ENCODE measurements at regions not wholly inside any gene's neighbourhood (a gene's known extent, or its start where the extent isn't known, plus 50 kb on each side); places are given as distances from the start of the nearest gene placed in this dataset.

- 88% methylated on average over 10 of the region's 10 CpGs for WGBS
- Histone ChIP-seq H3K9ac (ENCODE audit: low read depth, low read length) (no peak overlapping the region), H3K36me3 (ENCODE audit: insufficient read depth, low read length) (no peaks in the 10 kb centered on the region), H3K4me1 (ENCODE audit: insufficient read depth, low read length) (peaks cover 24% of the 10 kb centered on the region), H3K4me3 (ENCODE audit: low read length) (no peak overlapping the region), H3K27me3 (ENCODE audit: insufficient read depth, low read length) (no peaks in the 10 kb centered on the region), H3K9me3 (ENCODE audit: insufficient read depth, low read depth, low read length) (no peaks in the 10 kb centered on the region), H3K27ac (ENCODE audit: low read depth, low read length) (no peak overlapping the region)
These were observed 274.7 kb downstream of the NEDD1 start for GRCh38 chr12:97181571-97182265.

GRCh38 chr12:97182769-97183168 is 275.7 kb downstream of the NEDD1 start:
- Histone ChIP-seq H3K27me3 (ENCODE audit: insufficient read depth, low read length) (no peaks in the 10 kb centered on the region), H3K4me1 (ENCODE audit: insufficient read depth, low read length) (peaks cover 24% of the 10 kb centered on the region), H3K36me3 (ENCODE audit: insufficient read depth, low read length) (no peaks in the 10 kb centered on the region), H3K9me3 (ENCODE audit: insufficient read depth, low read depth, low read length) (peaks cover 5% of the 10 kb centered on the region; the same call in 1 of the 2 replicates), H3K4me3 (ENCODE audit: low read length) (no peak overlapping the region), H3K9ac (ENCODE audit: low read depth, low read length) (no peak overlapping the region), H3K27ac (ENCODE audit: low read depth, low read length) (no peak overlapping the region)
- WGBS = 46% methylated on average over 4 of the region's 4 CpGs

DNA sequence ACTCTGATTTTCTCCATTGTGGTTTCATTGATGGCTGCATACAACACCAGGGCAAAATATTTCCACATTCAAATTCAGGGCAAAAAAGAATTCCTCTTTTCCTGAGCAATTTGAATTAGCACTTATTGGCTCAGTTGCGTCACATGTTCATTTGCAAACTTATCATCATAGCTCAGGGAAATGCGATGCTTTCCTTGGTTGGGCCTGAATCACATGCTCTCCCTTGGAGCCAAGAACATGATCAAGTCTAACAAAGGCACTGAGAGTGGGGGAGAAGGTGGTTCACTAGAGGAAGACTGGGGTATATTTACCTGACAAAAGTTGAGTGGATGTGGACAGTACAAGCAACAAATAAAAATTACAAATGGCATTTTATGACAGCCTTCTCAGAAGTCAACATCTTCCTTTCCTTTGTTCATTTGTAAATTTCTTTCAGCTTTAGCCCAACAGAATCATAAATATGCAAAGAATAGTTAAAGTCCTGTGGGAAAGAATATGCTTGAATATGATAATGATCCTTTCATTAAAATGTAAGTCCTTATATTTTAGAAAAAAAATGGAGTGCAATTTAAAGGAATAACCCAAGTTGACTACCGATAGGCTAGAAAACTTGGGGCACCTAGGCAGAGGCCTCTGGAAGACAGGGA is 277.2 kb downstream of the NEDD1 start:
- Histone ChIP-seq H3K9me3 (ENCODE audit: insufficient read depth, low read depth, low read length) (peaks cover 6% of the 10 kb centered on the region; the same call in 1 of the 2 replicates), H3K27ac (ENCODE audit: low read depth, low read length) (no peak overlapping the region), H3K9ac (ENCODE audit: low read depth, low read length) (no peak overlapping the region), H3K36me3 (ENCODE audit: insufficient read depth, low read length) (no peaks in the 10 kb centered on the region), H3K4me1 (ENCODE audit: insufficient read depth, low read length) (peaks cover 24% of the 10 kb centered on the region), H3K27me3 (ENCODE audit: insufficient read depth, low read length) (no peaks in the 10 kb centered on the region), H3K4me3 (ENCODE audit: low read length) (no peak overlapping the region)
- 94% methylated on average over 3 of the region's 3 CpGs for WGBS

- Histone ChIP-seq H3K36me3 (ENCODE audit: insufficient read depth, low read length) (no peaks in the 10 kb centered on the region), H3K9ac (ENCODE audit: low read depth, low read length) (no peak overlapping the region), H3K9me3 (ENCODE audit: insufficient read depth, low read depth, low read length) (peaks cover 6% of the 10 kb centered on the region; the same call in 1 of the 2 replicates), H3K27me3 (ENCODE audit: insufficient read depth, low read length) (no peaks in the 10 kb centered on the region), H3K27ac (ENCODE audit: low read depth, low read length) (no peak overlapping the region), H3K4me1 (ENCODE audit: insufficient read depth, low read length) (peaks cover 29% of the 10 kb centered on the region), H3K4me3 (ENCODE audit: low read length) (no peak overlapping the region)
- WGBS = 94% methylated on average over 4 of the region's 4 CpGs
These were observed 277.0 kb upstream of the RMST start for GRCh38 chr12:97185567-97185966.

GRCh38 chr12:97194546-97194945 is 268.1 kb upstream of the RMST start:
- no peak overlapping the region for H3K9ac ChIP-seq (ENCODE audit: low read depth, low read length)
- no peak overlapping the region for H3K27ac ChIP-seq (ENCODE audit: low read depth, low read length)
- H3K27me3 ChIP-seq (ENCODE audit: insufficient read depth, low read length) = no peaks in the 10 kb centered on the region
- no peak overlapping the region for H3K4me3 ChIP-seq (ENCODE audit: low read length)
- H3K36me3 ChIP-seq (ENCODE audit: insufficient read depth, low read length) = no peaks in the 10 kb centered on the region
- 0 out of 2 replicates have a peak, but pooled peaks cover 5% of the 10 kb centered on the region for H3K4me1 ChIP-seq (ENCODE audit: insufficient read depth, low read length)
- WGBS = 97% methylated on average over 4 of the region's 4 CpGs
- H3K9me3 ChIP-seq (ENCODE audit: insufficient read depth, low read depth, low read length) = peaks cover 35% of the 10 kb centered on the region

- no peak overlapping the region for H3K9ac ChIP-seq (ENCODE audit: low read depth, low read length)
- 94% methylated on average over 5 of the region's 5 CpGs for WGBS
- no peaks in the 10 kb centered on the region for H3K27me3 ChIP-seq (ENCODE audit: insufficient read depth, low read length)
- H3K27ac ChIP-seq (ENCODE audit: low read depth, low read length) = no peak overlapping the region
- H3K36me3 ChIP-seq (ENCODE audit: insufficient read depth, low read length) = no peaks in the 10 kb centered on the region
- no peaks in the 10 kb centered on the region for H3K4me1 ChIP-seq (ENCODE audit: insufficient read depth, low read length)
- H3K9me3 ChIP-seq (ENCODE audit: insufficient read depth, low read depth, low read length) = peaks cover 3% of the 10 kb centered on the region; the same call in 1 of the 2 replicates
- H3K4me3 ChIP-seq (ENCODE audit: low read length) = no peak overlapping the region
These were observed 262.4 kb upstream of the RMST start for GRCh38 chr12:97200181-97200580.

- Histone ChIP-seq H3K9ac (ENCODE audit: low read depth, low read length) (no peak overlapping the region), H3K4me3 (ENCODE audit: low read length) (no peak overlapping the region), H3K27ac (ENCODE audit: low read depth, low read length) (no peak overlapping the region), H3K27me3 (ENCODE audit: insufficient read depth, low read length) (no peaks in the 10 kb centered on the region), H3K4me1 (ENCODE audit: insufficient read depth, low read length) (no peaks in the 10 kb centered on the region), H3K9me3 (ENCODE audit: insufficient read depth, low read depth, low read length) (no peaks in the 10 kb centered on the region), H3K36me3 (ENCODE audit: insufficient read depth, low read length) (no peaks in the 10 kb centered on the region)
- WGBS = 91% methylated on average over 3 of the region's 3 CpGs
These were observed 259.2 kb upstream of the RMST start for GRCh38 chr12:97203408-97203807.

- Histone ChIP-seq H3K9ac (ENCODE audit: low read depth, low read length) (no peak overlapping the region), H3K4me3 (ENCODE audit: low read length) (no peak overlapping the region), H3K27me3 (ENCODE audit: insufficient read depth, low read length) (no peaks in the 10 kb centered on the region), H3K9me3 (ENCODE audit: insufficient read depth, low read depth, low read length) (no peaks in the 10 kb centered on the region), H3K4me1 (ENCODE audit: insufficient read depth, low read length) (0 out of 2 replicates have a peak, but pooled peaks cover 8% of the 10 kb centered on the region), H3K27ac (ENCODE audit: low read depth, low read length) (no peak overlapping the region), H3K36me3 (ENCODE audit: insufficient read depth, low read length) (no peaks in the 10 kb centered on the region)
- 83% methylated on average over 1 of the region's 1 CpG for WGBS
These were observed 252.6 kb upstream of the RMST start for GRCh38 chr12:97209997-97210396.

DNA sequence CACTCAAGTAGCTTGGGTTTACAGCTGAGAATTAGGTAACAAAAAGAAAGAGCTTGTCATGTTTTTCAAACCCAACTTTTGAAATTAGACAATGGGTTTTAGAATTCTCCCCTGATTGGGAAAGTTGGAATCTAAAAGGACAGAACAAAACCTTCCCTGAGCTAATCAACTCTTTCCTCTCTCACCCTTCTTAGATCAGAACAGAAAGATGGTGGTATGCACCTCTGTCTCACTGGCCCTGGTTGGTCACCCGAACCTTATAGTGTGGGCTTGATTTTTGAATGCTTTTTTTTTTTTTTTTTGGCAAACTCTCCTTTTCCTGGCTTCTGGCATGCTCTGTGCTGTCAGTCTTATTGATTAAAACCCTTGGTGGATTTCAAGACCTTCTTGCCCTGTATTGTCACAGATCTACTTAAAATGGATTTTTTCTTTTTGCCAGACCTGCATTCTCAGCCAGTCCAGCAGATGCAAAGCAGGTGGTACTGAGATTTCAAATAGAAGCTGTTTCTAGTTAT is 251.1 kb upstream of the RMST start:
- Histone ChIP-seq H3K27ac (ENCODE audit: low read depth, low read length) (no peak overlapping the region), H3K4me1 (ENCODE audit: insufficient read depth, low read length) (peaks cover 14% of the 10 kb centered on the region; the same call in 1 of the 2 replicates), H3K4me3 (ENCODE audit: low read length) (no peak overlapping the region), H3K27me3 (ENCODE audit: insufficient read depth, low read length) (no peaks in the 10 kb centered on the region), H3K9ac (ENCODE audit: low read depth, low read length) (no peak overlapping the region), H3K9me3 (ENCODE audit: insufficient read depth, low read depth, low read length) (no peaks in the 10 kb centered on the region), H3K36me3 (ENCODE audit: insufficient read depth, low read length) (no peaks in the 10 kb centered on the region)
- 93% methylated on average over 1 of the region's 1 CpG for WGBS

DNA sequence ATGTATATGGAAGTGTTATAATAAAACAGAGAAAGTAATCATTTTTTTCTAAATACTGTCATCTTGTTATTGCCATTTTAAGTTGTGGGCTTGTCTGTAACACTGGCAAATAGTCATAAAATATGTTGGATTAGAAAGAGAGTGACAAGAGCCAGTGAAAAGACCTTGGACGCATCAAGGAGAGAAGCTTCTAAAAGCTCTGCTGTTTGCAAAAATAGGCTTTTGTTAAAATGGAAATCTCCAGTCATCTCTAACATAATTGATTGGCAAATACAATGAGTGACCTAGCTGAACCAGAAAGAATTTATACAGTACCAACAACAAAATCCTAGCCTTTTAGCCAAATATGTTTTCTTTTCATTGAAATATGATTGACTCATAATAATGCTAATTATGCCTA is 245.8 kb upstream of the RMST start:
- WGBS = 82% methylated on average over 1 of the region's 1 CpG
- Histone ChIP-seq H3K4me1 (ENCODE audit: insufficient read depth, low read length) (peaks cover 16% of the 10 kb centered on the region; the same call in 1 of the 2 replicates), H3K27me3 (ENCODE audit: insufficient read depth, low read length) (no peaks in the 10 kb centered on the region), H3K27ac (ENCODE audit: low read depth, low read length) (no peak overlapping the region), H3K9ac (ENCODE audit: low read depth, low read length) (no peak overlapping the region), H3K36me3 (ENCODE audit: insufficient read depth, low read length) (no peaks in the 10 kb centered on the region), H3K4me3 (ENCODE audit: low read length) (no peak overlapping the region), H3K9me3 (ENCODE audit: insufficient read depth, low read depth, low read length) (no peaks in the 10 kb centered on the region)

GRCh38 chr12:97222391-97222790 is 240.2 kb upstream of the RMST start:
- no peaks in the 10 kb centered on the region for H3K9me3 ChIP-seq (ENCODE audit: insufficient read depth, low read depth, low read length)
- no peaks in the 10 kb centered on the region for H3K4me1 ChIP-seq (ENCODE audit: insufficient read depth, low read length)
- no peaks in the 10 kb centered on the region for H3K36me3 ChIP-seq (ENCODE audit: insufficient read depth, low read length)
- no peak overlapping the region for H3K4me3 ChIP-seq (ENCODE audit: low read length)
- H3K27ac ChIP-seq (ENCODE audit: low read depth, low read length) = no peak overlapping the region
- H3K27me3 ChIP-seq (ENCODE audit: insufficient read depth, low read length) = no peaks in the 10 kb centered on the region
- no peak overlapping the region for H3K9ac ChIP-seq (ENCODE audit: low read depth, low read length)
- 90% methylated on average over 1 of the region's 1 CpG for WGBS

Measured in HUES64 (cell line).